ENCODE measurements at regions not wholly inside any gene's neighbourhood (a gene's known extent, or its start where the extent isn't known, plus 50 kb on each side); places are given as distances from the start of the nearest gene placed in this dataset.

- no peak overlapping the region for H3K4me3 ChIP-seq (ENCODE audit: low read depth, low read length)
- no peak for DNase-seq (ENCODE audit: low read depth)
- TF ChIP-seq MAX (IDR thresholded peaks at IDR 0.05; ENCODE audit: low read depth, low read length), result no peak
- TF ChIP-seq POLR2A (IDR thresholded peaks at IDR 0.05; ENCODE audit: extremely low read depth, insufficient read length), result no peak
- TF ChIP-seq MYC (IDR thresholded peaks at IDR 0.05; ENCODE audit: low read depth, low read length), result no peak
- TF ChIP-seq CTCF (IDR thresholded peaks at IDR 0.05; ENCODE audit: low read depth, low read length), result no peak
Measured at GRCh38 chr11:134950692-134951304, 538.8 kb upstream of the B3GAT1 start.

- TF ChIP-seq MAX (IDR thresholded peaks at IDR 0.05; ENCODE audit: low read depth, low read length) (no peak), CTCF (IDR thresholded peaks at IDR 0.05; ENCODE audit: low read depth, low read length) (no peak), MYC (IDR thresholded peaks at IDR 0.05; ENCODE audit: low read depth, low read length) (no peak), POLR2A (IDR thresholded peaks at IDR 0.05; ENCODE audit: extremely low read depth, insufficient read length) (no peak)
- no peak overlapping the region for H3K4me3 ChIP-seq (ENCODE audit: low read depth, low read length)
- no peak for DNase-seq (ENCODE audit: low read depth)
Measured at GRCh38 chr11:134949121-134950090, 537.4 kb upstream of the B3GAT1 start.

- no peak overlapping the region for H3K4me3 ChIP-seq (ENCODE audit: low read depth, low read length)
- TF ChIP-seq MYC (IDR thresholded peaks at IDR 0.05; ENCODE audit: low read depth, low read length), result no peak
- no peak for TF ChIP-seq CTCF (IDR thresholded peaks at IDR 0.05; ENCODE audit: low read depth, low read length)
- TF ChIP-seq POLR2A (IDR thresholded peaks at IDR 0.05; ENCODE audit: extremely low read depth, insufficient read length), result no peak
- TF ChIP-seq MAX (IDR thresholded peaks at IDR 0.05; ENCODE audit: low read depth, low read length), result no peak
- DNase-seq (ENCODE audit: low read depth), result no peak
Measured at GRCh38 chr11:134947556-134947955, 535.5 kb upstream of the B3GAT1 start.

- no peak for DNase-seq (ENCODE audit: low read depth)
Measured at GRCh38 chr11:134945993-134946392, 534.0 kb upstream of the B3GAT1 start.

GRCh38 chr11:134944986-134945385 is 532.9 kb upstream of the B3GAT1 start:
- no peak overlapping the region for H3K4me3 ChIP-seq (ENCODE audit: low read depth, low read length)
- TF ChIP-seq MAX (IDR thresholded peaks at IDR 0.05; ENCODE audit: low read depth, low read length) (no peak), CTCF (IDR thresholded peaks at IDR 0.05; ENCODE audit: low read depth, low read length) (no peak), MYC (IDR thresholded peaks at IDR 0.05; ENCODE audit: low read depth, low read length) (no peak), POLR2A (IDR thresholded peaks at IDR 0.05; ENCODE audit: extremely low read depth, insufficient read length) (no peak)

More at GRCh38 chr11:134945993-134946392, 534.0 kb upstream of the B3GAT1 start:
- H3K4me3 ChIP-seq (ENCODE audit: low read depth, low read length), result no peak overlapping the region
- no peak for TF ChIP-seq MYC (IDR thresholded peaks at IDR 0.05; ENCODE audit: low read depth, low read length)
- no peak for TF ChIP-seq POLR2A (IDR thresholded peaks at IDR 0.05; ENCODE audit: extremely low read depth, insufficient read length)
- TF ChIP-seq MAX (IDR thresholded peaks at IDR 0.05; ENCODE audit: low read depth, low read length), result no peak
- TF ChIP-seq CTCF (IDR thresholded peaks at IDR 0.05; ENCODE audit: low read depth, low read length), result no peak

More at GRCh38 chr11:134944986-134945385, 532.9 kb upstream of the B3GAT1 start:
- DNase-seq (ENCODE audit: low read depth), result no peak

Measured in NB4 (cell line).